GM21825 (cell line): ENCODE measurements at regions not wholly inside any gene's neighbourhood (a gene's known extent, or its start where the extent isn't known, plus 50 kb on each side); places are given as distances from the start of the nearest gene placed in this dataset.
A peak's percentile ranks its signal among the peaks of the same experiment; 100 is the strongest.
"Not testable (repeated sequence)": the region's sequence is repeated elsewhere in the genome, so short reads cannot be mapped to it uniquely, and the experiment has no call there.

Experiments used
- ATAC-seq: cut with Tn5 transposase; IDR thresholded peaks from one replicate; pipeline ENCODE4 v1.9.1; 2021; ENCODE audit warnings: mild to moderate bottlenecking, moderate library complexity; ENCODE audit not compliant: unreplicated experiment

DNA sequence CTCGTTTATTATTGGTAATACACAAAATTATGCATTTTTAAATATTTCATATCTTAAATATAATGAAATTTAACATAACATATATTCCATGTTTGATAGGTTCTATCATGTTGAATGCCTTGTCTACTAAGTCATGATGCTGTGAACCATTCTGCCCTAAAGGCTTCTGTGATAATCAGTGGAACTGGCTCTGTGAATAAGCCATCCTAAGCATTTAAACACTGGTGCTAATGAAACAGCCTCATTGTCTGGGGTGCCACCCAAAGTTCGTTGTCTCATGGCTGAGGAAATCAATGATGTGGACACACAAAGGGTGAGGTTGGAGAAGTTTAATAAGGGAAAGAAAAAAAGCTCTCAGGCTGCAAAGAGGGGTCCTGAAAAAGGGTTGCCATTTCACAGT is 264.7 kb upstream of the ZRANB2 start:
- no peak for ATAC-seq

DNA sequence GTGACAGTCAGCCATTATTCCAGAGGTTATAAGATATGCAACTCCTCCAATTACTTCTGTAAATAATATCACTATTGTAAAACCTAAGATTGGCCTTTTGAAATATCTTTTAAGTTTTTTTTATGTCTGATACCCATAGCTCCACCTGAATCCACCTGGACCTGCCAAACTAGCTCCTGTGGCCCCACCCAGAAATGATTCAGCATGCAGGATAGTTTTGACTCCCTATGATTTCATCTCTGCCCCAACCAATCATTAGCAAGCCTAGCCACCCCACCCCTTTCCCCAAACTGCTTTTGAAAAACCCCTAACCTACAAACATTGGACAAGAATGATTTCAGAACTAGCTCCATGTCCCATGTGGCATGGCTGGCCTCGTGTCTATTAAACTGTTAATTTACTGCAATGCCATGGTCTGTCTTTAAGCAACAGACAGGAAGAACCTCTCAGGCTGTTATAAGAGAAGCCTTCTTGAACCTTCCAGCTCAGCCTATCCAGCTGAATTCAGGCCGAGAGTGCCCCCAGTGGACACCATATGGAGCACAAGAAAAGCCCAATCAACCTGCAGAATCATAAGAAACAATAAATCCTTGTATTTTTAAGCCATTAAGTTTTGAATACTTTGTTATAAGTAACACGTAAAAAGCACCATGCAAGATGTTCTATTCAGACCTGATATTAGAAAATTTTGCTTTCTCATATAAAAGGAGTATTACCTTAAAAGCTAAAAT is 263.0 kb upstream of the ZRANB2 start:
- ATAC-seq, result no peak

DNA sequence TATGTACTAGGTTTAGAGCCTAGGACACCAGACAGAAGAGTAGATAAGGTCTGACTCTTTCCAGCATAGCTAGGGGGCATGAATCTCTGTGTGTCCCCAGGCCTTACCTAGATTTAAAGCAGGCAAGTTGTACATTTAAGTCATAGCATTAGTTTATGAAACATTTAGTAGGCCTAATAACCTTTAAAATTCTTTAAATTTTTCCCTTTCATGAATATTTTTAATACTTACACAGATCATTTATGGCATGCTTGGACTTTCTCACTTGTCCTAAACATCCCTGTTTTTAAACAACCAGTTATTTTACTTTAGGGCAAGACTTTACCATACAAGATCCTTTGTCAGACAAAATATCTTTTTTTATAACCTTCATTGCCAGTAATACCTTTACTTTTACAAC is 258.4 kb upstream of the ZRANB2 start:
- no peak for ATAC-seq

DNA sequence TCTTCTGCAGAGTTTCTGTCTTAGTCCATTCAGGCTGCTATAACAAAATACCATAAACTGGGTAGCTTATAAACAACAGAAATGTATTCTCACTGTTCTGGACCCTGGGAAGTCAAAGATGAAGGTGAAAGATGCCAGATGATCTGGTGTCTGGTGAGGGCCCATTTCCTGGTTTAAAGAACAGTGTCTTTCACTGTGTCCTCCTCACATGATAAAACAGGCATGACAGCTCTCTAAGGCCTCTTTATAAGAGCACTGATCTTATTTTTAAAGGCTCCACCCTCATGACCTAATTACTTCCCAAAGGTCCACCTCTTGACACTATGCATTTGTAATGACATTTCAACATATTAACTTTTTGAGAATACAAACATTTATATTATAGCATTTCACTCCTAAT is 250.2 kb upstream of the ZRANB2 start:
- ATAC-seq, result no peak

DNA sequence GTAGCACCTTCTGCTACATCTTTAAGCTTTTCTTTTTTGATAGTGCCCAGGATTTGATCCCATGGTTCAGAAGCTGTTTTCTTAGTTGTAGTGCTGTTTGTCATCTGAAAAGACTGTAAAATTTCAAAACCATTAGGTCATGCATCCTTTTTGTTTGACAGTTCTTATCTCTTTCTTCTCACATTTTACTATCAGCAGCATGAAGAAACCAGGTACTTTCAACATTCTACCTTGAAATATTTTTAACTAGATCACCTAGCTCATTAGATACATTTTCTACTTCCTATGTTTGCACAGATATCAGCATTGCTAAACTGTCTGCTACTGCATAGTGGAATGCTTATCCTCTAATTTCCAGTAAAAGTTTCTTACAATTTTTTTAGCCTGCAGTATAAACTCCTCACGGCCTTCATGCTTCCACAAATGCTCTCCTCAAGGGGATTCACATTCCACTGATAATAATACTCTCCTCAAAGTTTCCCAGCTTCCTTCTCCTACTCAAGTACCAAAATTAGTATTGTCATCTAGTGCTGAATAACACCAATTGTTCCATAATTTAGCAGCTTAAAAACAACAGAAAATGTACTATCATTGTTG is 243.9 kb upstream of the ZRANB2 start:
- no peak for ATAC-seq

DNA sequence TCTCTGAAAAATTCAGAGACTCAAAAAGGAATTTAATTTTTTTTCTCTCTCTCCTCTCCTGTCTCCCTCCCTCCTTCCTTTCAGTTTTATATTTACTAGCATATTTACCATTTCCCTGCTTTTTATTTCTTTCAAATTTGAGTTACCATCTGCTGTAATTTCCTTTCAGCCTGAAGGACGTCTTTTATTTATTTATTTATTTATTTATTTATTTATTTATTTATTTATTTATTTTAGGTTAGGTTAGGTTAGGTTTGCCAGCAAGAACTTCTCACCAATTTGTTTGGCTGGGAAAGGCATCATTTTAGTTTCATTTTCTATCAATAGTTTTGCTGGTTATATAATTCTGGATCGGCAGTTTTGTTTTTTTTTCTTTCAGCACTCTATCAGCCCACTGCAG is 231.7 kb upstream of the ZRANB2 start:
- no peak for ATAC-seq

DNA sequence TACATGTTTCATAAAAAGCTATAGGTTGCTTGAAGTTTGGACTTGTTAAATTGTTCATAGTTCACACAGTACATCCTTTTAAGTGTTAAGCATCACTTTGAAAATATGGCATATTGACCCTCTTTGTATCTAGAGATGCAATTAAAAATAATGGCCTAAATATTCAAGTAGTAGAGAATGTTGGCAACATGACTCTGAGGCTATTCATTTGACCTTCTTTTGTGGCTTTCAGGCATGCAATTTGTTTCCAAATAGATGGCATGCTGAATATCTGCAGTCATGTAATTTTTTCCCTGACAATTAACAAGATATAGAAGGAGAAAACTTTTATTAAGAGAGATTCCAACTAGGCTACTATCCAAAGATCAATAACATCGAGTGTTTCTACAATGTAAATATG is 230.5 kb upstream of the ZRANB2 start:
- no peak for ATAC-seq

DNA sequence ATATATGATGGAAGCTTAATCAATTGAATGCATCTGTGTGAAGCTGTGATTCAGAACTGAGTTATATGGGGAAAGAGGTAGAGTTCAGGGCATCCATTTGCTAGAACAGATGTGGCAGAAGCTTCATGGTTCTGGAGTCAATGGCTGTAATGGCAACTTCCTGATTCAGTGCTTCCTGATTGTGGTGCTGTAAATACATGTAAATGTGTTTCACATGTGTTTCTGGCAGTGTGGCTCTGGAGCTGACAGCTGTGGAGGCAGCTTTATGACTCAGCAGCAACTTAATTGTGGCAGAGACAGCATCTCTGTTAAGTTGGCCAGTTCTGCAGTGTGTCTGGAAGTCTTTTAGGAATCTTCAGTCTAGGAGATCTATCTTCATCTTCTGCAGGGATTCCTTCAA is 226.6 kb upstream of the ZRANB2 start:
- peak; percentile 70 for ATAC-seq

DNA sequence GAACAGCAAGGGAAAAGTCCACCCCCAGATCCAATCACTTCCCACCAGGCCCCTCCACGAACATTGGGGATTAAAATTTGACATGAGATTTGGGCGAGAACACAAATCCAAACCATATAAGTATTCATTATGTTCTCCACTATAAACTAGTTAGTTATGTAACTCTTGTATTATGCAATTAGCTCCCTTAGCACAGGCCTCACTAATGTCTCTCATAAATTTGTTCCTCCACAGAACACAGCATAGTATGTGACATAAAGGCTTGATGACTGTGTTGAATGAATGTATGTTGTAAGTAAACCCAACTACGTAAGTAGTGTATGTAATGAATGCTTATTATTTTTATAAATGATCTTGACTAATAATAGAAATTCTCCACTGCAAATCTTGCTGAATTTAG is 223.3 kb upstream of the ZRANB2 start:
- no peak for ATAC-seq

DNA sequence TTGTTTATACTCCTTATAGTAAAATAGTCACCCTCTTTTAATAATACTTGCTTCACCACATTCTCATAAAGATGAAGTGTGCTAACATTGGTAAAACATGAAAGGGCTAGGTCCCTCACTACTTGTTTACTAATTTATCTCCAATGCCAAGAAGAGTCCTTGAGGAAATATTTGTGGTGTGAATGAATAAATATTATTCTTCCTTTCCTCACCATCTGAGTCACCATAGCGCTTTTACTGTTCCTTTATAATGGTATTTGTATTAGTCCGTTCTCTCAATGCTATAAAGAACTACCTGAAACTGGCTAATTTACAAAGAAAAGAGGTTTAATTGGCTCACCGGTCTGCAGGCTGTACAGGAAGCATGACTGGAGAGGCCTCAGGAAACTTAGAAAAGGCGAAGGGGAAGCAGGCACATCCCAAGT is 222.8 kb upstream of the ZRANB2 start:
- ATAC-seq, result no peak

DNA sequence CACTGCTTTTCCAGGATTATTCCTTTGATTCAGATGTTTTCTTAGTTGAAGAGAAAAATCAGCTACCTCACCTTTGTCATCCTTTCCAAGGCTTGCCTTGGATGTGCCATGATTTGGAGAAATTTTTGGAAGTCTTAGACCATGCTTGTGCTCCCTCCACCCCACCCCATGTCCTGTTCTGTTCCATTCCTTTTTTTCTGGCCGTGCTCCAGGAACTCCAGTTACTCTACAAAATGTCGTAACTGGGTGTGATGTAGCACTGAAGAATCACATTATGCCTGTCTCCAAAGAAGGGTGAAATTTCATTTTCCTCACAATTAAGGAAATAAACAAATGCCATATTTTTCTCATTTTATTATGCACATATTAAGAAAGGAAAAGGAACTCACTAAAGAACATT is 217.8 kb upstream of the ZRANB2 start:
- ATAC-seq, result no peak

DNA sequence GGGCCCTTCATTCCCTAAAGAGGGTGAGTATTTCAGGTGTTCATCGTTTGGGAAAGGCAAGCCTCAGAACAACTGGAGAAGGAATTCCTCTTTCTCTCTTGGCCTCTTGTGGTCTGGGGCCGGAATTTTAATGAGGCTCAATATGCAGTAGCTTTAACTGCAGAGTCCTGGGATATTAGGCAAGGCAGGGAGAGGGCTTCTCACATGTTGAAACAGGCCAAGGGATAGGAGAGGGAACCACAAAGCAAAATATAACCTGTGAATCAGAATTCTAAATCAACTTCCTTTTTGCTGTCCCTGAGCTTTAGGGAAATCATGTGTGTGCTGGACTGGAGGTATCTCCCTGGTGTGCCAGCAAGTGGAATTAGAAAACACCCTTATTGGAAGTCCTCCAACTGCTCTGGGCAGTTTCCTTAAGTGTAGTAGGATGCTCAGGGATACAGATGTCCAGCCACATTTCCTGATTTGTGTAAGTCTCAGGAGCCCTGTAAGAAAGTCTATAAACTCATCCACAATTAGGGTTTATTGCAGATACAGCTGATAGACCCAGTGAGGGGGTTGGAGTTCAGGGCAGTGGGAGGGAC is 215.8 kb upstream of the ZRANB2 start:
- ATAC-seq, result no peak

DNA sequence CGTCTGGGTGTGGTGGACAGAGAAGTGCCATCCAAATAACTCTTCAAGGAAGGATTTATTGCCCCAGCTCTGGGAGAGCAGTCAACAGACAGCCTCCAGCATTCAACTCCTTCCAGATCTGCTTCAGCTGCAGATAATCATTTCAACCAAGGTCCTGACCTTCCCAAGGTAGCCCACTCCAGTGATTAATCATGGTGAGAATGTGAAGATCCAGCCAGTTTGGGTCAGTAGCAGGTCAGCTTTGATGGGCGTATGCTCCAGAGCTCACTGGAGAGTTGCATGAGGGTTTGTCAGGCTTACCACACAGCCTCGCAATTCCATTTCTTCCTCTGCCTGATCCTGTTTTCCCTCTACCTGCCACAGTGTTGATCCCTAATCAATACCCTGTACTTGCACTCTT is 214.5 kb upstream of the ZRANB2 start:
- ATAC-seq, result no peak

DNA sequence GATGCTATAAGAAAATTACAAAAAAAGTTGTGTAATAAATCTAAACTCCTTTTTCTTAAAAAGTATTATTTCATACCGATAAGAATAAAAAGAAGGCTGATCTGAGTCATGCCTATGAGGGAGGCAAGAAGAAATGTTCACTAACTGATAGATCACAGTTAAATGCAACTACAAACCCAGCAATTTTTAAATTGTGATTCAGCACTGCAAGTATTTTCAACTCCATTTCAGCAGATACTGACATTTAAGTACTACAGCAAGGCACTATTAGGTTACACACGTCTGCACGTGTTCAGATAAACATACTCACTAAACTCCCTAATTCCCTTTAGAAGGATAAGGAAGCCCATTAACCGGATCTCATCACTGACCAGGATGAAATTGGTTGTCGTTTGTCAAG is 213.3 kb upstream of the ZRANB2 start:
- ATAC-seq, result no peak

DNA sequence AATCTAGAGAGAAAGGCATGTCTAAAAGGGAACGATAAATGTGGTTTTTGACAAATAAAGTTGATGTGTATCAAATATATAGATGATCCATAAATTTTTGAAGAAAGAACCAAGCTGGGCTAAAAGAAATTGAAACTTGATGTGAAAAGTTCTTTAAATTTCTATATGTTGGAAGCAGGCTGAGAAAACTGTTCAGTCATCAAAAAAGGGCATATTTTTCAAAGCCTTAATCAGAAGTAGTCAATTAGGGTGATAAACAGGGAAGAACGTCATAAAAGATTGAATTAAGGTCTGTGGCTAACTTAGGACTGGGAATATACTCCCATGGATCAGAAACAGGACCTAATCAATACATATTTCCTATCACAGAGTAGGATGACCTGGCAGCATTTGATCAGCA is 211.4 kb upstream of the ZRANB2 start:
- no peak for ATAC-seq

DNA sequence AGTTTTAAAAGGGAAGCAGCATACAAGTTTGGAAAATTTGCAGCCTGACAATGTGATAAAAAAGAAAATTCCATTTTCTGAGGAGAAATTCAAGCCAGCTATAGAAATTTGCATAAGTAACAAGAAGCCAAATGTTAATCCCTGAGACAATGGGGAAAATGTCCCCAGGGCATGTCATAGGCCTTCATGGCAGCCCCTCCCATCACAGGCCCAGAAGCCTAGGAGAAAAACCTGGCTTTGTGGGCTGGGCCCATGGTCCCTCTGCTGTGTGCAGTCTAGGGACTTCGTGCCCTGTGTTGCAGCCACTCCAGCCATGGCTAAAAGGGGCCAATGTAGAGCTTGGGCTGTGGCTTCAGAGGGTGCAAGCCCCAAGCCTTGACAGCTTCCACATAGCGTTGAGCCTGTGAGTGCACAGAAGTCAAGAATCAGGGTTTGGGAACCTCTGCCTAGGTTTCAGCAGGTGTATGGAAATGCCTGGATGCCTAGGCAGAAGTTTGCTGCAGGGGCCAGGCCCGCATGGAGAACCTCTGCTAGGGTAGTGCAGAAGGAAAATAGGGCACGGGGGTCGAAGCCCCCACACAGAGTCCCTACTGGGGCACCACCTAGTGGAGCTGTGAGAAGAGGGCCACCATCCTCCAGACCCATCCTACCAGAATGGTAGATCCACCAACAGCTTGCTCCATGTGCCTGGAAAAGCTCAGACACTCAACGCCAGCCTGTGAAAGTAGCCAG is 209.8 kb upstream of the ZRANB2 start:
- ATAC-seq, result not testable (repeated sequence)

DNA sequence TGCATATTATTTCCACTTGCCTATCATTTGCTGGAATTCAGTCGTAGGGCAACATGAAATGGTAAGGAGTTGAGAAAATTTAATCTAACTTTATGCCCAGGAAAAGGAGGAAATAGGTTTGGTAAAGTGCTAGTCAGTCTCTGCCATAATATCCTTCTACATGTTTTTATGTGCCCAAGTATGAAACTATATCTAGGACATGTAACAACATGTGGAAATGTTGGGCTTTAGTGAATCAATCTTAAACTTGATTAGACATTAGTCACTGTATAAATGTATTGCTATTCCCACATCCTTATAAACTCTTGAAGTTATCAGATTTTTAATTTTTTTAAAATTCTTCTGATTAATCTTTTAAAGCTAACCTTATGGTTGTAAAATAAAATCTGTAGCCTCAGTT is 204.7 kb upstream of the ZRANB2 start:
- ATAC-seq, result no peak

DNA sequence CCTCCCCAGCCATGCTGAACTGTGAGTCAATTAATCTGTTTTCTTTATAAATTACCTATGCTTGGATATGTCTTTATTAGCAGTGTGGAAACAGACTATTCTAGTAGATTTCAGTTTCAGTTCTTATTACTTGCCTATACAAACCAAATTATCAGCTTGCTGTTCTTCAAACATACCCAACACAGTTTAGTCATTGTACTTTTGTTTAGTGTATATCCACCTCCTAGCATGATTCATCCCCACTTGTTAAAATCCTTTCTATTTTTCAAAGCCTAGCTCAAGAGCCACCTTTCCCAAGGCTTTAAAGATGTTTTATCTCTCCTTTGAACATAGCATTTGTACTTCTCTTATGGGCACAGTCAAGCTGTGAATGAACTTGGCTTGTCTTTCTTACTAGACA is 195.6 kb upstream of the ZRANB2 start:
- ATAC-seq, result no peak

DNA sequence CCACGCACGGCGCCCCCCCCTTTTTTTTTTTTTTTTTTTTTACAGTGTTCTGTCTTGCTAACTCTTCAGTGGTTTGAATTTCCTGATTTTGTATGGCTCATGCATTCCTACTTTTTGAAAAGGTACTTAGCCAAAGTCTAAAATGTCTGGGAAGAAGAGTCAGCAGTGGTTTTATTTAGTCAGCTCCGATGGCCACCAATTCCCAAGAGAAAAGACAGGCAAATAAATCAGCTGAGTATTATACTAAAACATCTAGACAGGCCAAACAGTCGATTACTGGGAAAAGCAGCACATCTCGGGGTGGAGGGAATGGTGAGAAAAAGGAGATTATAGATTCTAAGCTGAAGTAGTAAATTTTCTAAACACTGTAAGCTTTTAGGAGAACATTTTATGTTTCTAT is 192.5 kb upstream of the ZRANB2 start:
- ATAC-seq, result no peak

DNA sequence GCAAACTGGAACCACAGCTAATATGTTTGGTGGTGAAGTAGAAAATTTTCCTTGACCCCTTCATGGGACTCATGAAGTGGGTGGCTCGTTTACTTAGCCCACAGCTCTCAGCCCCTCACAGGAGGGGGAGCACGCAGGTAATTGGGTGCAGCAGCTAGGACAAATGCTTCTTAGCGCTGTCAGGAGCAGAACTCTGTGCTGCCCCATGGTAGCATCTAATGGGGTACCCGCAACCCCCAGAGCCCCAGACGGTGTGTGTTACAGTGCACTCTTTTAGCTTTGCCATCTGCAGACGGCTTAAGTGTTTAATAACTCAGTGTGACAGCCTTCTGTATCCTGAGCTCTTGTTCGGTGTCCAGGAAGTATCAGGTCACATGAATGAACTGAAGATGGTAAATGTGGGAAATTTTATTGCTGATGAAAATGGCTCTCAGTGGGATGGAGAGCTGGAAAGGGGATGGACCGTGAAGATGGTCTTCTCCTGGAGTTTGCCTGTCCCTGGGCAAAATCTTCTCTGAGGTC is 189.6 kb upstream of the ZRANB2 start:
- no peak for ATAC-seq

DNA sequence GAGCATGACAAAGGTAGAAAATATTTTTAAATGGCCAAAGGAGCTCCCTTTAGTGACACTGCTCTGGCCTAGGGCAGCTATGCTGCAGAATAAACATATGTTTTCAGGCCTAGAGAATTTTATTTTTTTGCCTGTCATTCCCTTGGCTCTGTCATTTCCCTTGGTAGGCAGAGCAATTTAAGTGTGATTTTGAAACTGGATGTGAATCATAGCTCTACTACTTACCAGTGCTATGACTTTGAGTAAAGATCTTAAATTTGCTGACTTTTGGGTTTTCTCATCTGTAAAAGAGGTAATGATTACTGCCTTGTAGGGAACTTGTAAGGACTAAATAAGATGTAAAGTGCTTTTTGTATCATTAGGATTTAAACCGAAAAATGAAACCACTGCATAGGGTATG is 189.0 kb upstream of the ZRANB2 start:
- ATAC-seq, result no peak

DNA sequence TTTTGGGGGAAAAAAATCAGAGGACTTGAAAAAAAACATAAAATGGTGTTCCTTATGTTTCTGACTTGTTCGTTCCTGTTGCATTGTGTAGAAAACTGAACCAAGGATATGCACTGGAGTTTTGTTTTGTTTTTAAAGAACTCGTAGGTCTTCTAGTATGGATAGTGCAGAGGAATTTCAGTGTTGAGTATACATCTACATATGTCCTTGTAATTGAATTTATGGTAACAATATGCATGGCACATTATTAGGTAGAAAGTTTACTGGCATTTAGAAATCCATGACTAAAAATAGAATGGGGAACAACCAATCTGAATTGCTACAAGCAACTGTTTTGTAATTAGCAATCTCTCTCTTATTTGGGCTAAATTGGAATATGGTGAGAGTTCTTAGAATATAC is 188.3 kb upstream of the ZRANB2 start:
- no peak for ATAC-seq
